HCT116 (cell line): ENCODE measurements at regions not wholly inside any gene's neighbourhood (a gene's known extent, or its start where the extent isn't known, plus 50 kb on each side); places are given as distances from the start of the nearest gene placed in this dataset.

ENCODE experiments used
- CBX3 ChIP-seq: IDR thresholded peaks from 2 replicates; pipeline ENCODE4 v1.6.1; 2012; ENCODE audit warnings: low read depth
- CEBPB ChIP-seq: IDR thresholded peaks from 2 replicates; pipeline ENCODE4 v1.6.1; 2012; ENCODE audit warnings: low read depth
- CTCF ChIP-seq, 3 experiments: fragments of 200-600 bp in 1 of 3; sonication (generic) in 1 of 3; IDR thresholded peaks in 2 of 3; conservative IDR thresholded peaks in 1 of 3; 2 replicates each; pipeline ENCODE4 v1.5.1; 2012 to 2017; ENCODE audit warnings: low read depth in 2 of 3, low read length in 2 of 3, antibody characterized with exemption in 1 of 3, borderline replicate concordance in 1 of 3, control low read depth in 1 of 3, mild to moderate bottlenecking in 1 of 3, mixed read lengths in 1 of 3, mixed run types in 1 of 3, moderate library complexity in 1 of 3; ENCODE audit not compliant: insufficient read depth in 1 of 3
- EGR1 ChIP-seq: IDR thresholded peaks from 2 replicates; pipeline ENCODE4 v1.6.1; 2012; ENCODE audit warnings: low read depth
- EZH2 ChIP-seq: fragments of 200-600 bp; sonication (generic); IDR thresholded peaks from 2 replicates; pipeline ENCODE4 v1.6.1; 2017; ENCODE audit warnings: antibody characterized with exemption, mixed run types
- POLR2A ChIP-seq: IDR thresholded peaks from 2 replicates; pipeline ENCODE4 v1.7.0; 2011; ENCODE audit warnings: borderline replicate concordance; ENCODE audit not compliant: insufficient read depth, insufficient read length; ENCODE audit errors: extremely low read depth
- POLR2AphosphoS5 ChIP-seq: IDR thresholded peaks from 2 replicates; pipeline ENCODE4 v1.6.1; 2011; ENCODE audit warnings: mild to moderate bottlenecking, low read depth, low read length, moderate library complexity
- REST ChIP-seq: IDR thresholded peaks from 2 replicates; pipeline ENCODE4 v1.6.1; 2012; ENCODE audit warnings: low read depth
- SP1 ChIP-seq: IDR thresholded peaks from 2 replicates; pipeline ENCODE4 v1.6.1; 2012; ENCODE audit warnings: low read depth
- TCF7L2 ChIP-seq: IDR thresholded peaks from 2 replicates; pipeline ENCODE4 v1.7.0; 2011; ENCODE audit warnings: borderline replicate concordance, inconsistent platforms; ENCODE audit not compliant: insufficient read depth, insufficient read length; ENCODE audit errors: extremely low read depth
- YY1 ChIP-seq: IDR thresholded peaks from 2 replicates; pipeline ENCODE4 v1.6.1; 2011; ENCODE audit warnings: low read length, low read depth, moderate library complexity, mild to moderate bottlenecking; ENCODE audit not compliant: insufficient replicate concordance; ENCODE audit errors: extremely low read depth
- ZNF274 ChIP-seq: fragments of 200-500 bp; sonication (Bioruptor generic); IDR thresholded peaks from 2 replicates; pipeline ENCODE4 v1.6.1; 2014; ENCODE audit warnings: mild to moderate bottlenecking, low read depth, low read length, inconsistent platforms

- TF ChIP-seq CEBPB (no peak), CTCF (IDR thresholded peaks at IDR 0.05 in 2 of 3, conservative IDR thresholded peaks at IDR 0.05 in 1 of 3; ENCODE audit: borderline replicate concordance in 1 of 3, insufficient read depth in 1 of 3, low read depth in 2 of 3, low read length in 2 of 3) (no peak), CBX3 (no peak), YY1 (no peak), EZH2 (no peak), POLR2A (no peak), POLR2AphosphoS5 (no peak), TCF7L2 (no peak), SP1 (no peak), EGR1 (no peak), ZNF274 (no peak), REST (no peak)
Observed at GRCh38 chr7:80302078-80302477, 167.4 kb downstream of the GNAI1 start.
